ENCODE measurements at regions not wholly inside any gene's neighbourhood (a gene's known extent, or its start where the extent isn't known, plus 50 kb on each side); places are given as distances from the start of the nearest gene placed in this dataset.
A peak's percentile ranks its signal among the peaks of the same experiment; 100 is the strongest.

GRCh38 chr20:40540166-40540565 lies 148.9 kb downstream of the MAFB start:
- no peak for DNase-seq (ENCODE audit: low read depth)

GRCh38 chr20:40538131-40538530 lies 150.9 kb downstream of the MAFB start:
- DNase-seq (ENCODE audit: low read depth), result no peak

GRCh38 chr20:40536808-40537207 lies 152.2 kb downstream of the MAFB start:
- peak; percentile 76 for DNase-seq (ENCODE audit: low read depth)

GRCh38 chr20:40535816-40536215 lies 153.2 kb downstream of the MAFB start:
- peak; percentile 38 for DNase-seq (ENCODE audit: low read depth)

GRCh38 chr20:40532103-40532502 lies 156.9 kb downstream of the MAFB start:
- DNase-seq (ENCODE audit: low read depth), result no peak

- no peak for DNase-seq (ENCODE audit: low read depth)
These were observed 163.7 kb downstream of the MAFB start for GRCh38 chr20:40525351-40525750.

GRCh38 chr20:40524071-40524470 lies 165.0 kb downstream of the MAFB start:
- no peak for DNase-seq (ENCODE audit: low read depth)

GRCh38 chr20:40522405-40522804 lies 166.6 kb downstream of the MAFB start:
- no peak for DNase-seq (ENCODE audit: low read depth)

- no peak for DNase-seq (ENCODE audit: low read depth)
These were observed 167.1 kb downstream of the MAFB start for GRCh38 chr20:40521962-40522361.

- no peak for DNase-seq (ENCODE audit: low read depth)
These were observed 169.1 kb downstream of the MAFB start for GRCh38 chr20:40519918-40520317.

- DNase-seq (ENCODE audit: low read depth), result no peak
These were observed 176.0 kb downstream of the MAFB start for GRCh38 chr20:40512994-40513393.

- DNase-seq (ENCODE audit: low read depth), result no peak
These were observed 176.4 kb downstream of the MAFB start for GRCh38 chr20:40512591-40512990.

GRCh38 chr20:40511478-40511877 lies 177.6 kb downstream of the MAFB start:
- peak; percentile 82 for DNase-seq (ENCODE audit: low read depth)

GRCh38 chr20:40510622-40511021 lies 178.4 kb downstream of the MAFB start:
- no peak for DNase-seq (ENCODE audit: low read depth)

GRCh38 chr20:40508821-40509220 lies 180.2 kb downstream of the MAFB start:
- no peak for DNase-seq (ENCODE audit: low read depth)

GRCh38 chr20:40506537-40506939 lies 182.5 kb downstream of the MAFB start:
- DNase-seq (ENCODE audit: low read depth), result peak; percentile 100

GRCh38 chr20:40503119-40503518 lies 185.9 kb downstream of the MAFB start:
- no peak for DNase-seq (ENCODE audit: low read depth)

- no peak for DNase-seq (ENCODE audit: low read depth)
These were observed 186.5 kb downstream of the MAFB start for GRCh38 chr20:40502576-40502975.

GRCh38 chr20:40499391-40499790 lies 189.6 kb downstream of the MAFB start:
- DNase-seq (ENCODE audit: low read depth), result no peak

GRCh38 chr20:40497899-40498691 lies 190.9 kb downstream of the MAFB start:
- DNase-seq (ENCODE audit: low read depth), result no peak

- no peak for DNase-seq (ENCODE audit: low read depth)
These were observed 193.1 kb downstream of the MAFB start for GRCh38 chr20:40495956-40496355.

GRCh38 chr20:40494248-40494647 lies 194.8 kb downstream of the MAFB start:
- DNase-seq (ENCODE audit: low read depth), result no peak

- no peak for DNase-seq (ENCODE audit: low read depth)
These were observed 195.5 kb downstream of the MAFB start for GRCh38 chr20:40493549-40493948.

- DNase-seq (ENCODE audit: low read depth), result peak; percentile 69
These were observed 196.0 kb downstream of the MAFB start for GRCh38 chr20:40493071-40493470.

Data from stromal cell of bone marrow (primary cell).